ENCODE measurements at regions not wholly inside any gene's neighbourhood (a gene's known extent, or its start where the extent isn't known, plus 50 kb on each side); places are given as distances from the start of the nearest gene placed in this dataset.

GRCh38 chr19:30997222-30997621 is 352.0 kb downstream of the TSHZ3 start:
- no peaks in the 10 kb centered on the region for H3K4me1 ChIP-seq (ENCODE audit: insufficient read depth)
- H2AFZ ChIP-seq, result no peak overlapping the region
- no peak overlapping the region for H3K4me3 ChIP-seq
- Mint-ChIP-seq H3K27me3 (ENCODE audit: insufficient read depth, low read depth, poor library complexity) (peaks cover 1% of the 10 kb centered on the region), H3K9me3 (no peaks in the 10 kb centered on the region), H3K4me3 (no peak overlapping the region), H3K4me1 (peaks cover 2% of the 10 kb centered on the region; the same call in 2 of the 3 replicates), H3K27ac (no peak overlapping the region), H3K36me3 (ENCODE audit: low read depth) (no peaks in the 10 kb centered on the region)
- H3K36me3 ChIP-seq (ENCODE audit: insufficient read depth), result no peaks in the 10 kb centered on the region
- H3F3A ChIP-seq (replicated peaks; ENCODE audit: low read depth), result no peaks in the 10 kb centered on the region
- H3K9me2 ChIP-seq (ENCODE audit: insufficient read depth), result 0 out of 2 replicates have a peak, but pooled peaks cover 4% of the 10 kb centered on the region
- H3K79me2 ChIP-seq (replicated peaks; ENCODE audit: insufficient read depth), result no peaks in the 10 kb centered on the region
- TF ChIP-seq CREB1 (CRISPR knock-in tag; IDR thresholded peaks at IDR 0.05; ENCODE audit: low read depth), result no peak
- TF ChIP-seq ETS1 (IDR thresholded peaks at IDR 0.05), result no peak
- no peak for TF ChIP-seq EZH2 (IDR thresholded peaks at IDR 0.05; ENCODE audit: low read depth, unreplicated experiment)
- TF ChIP-seq JUNB (IDR thresholded peaks at IDR 0.05; ENCODE audit: unreplicated experiment), result no peak
- no peak for TF ChIP-seq CTCF (conservative IDR thresholded peaks at IDR 0.05; ENCODE audit: low read depth in 2 of 2)
- no peak for TF ChIP-seq ZNF331 (CRISPR knock-in tag; IDR thresholded peaks at IDR 0.05; ENCODE audit: low read depth)
- no peak for TF ChIP-seq POLR2AphosphoS5 (IDR thresholded peaks at IDR 0.05; ENCODE audit: low read depth)
- TF ChIP-seq ZNF462 (CRISPR knock-in tag; IDR thresholded peaks at IDR 0.05), result no peak
- no peak for TF ChIP-seq REST (IDR thresholded peaks at IDR 0.05; ENCODE audit: unreplicated experiment)
- TF ChIP-seq ZNF114 (CRISPR knock-in tag; IDR thresholded peaks at IDR 0.05), result no peak
- TF ChIP-seq STAT1 (IDR thresholded peaks at IDR 0.05; ENCODE audit: unreplicated experiment), result no peak
- TF ChIP-seq NANOG (IDR thresholded peaks at IDR 0.05; ENCODE audit: borderline replicate concordance), result no peak
- TF ChIP-seq EZH2phosphoT487 (IDR thresholded peaks at IDR 0.05; ENCODE audit: unreplicated experiment), result no peak
- no peak for ATAC-seq
- no peaks in the 10 kb centered on the region for H4K20me1 ChIP-seq (replicated peaks; ENCODE audit: insufficient read depth)
- no peak overlapping the region for H3K27ac ChIP-seq (ENCODE audit: low read depth)
- no peak overlapping the region for H3K4me2 ChIP-seq
- no peak for DNase-seq (ENCODE audit: low spot score)
- no peaks in the 10 kb centered on the region for H3K27me3 ChIP-seq (ENCODE audit: insufficient read depth)
